Fibroblast of peridontal ligament (primary cell): ENCODE measurements at regions not wholly inside any gene's neighbourhood (a gene's known extent, or its start where the extent isn't known, plus 50 kb on each side); places are given as distances from the start of the nearest gene placed in this dataset.
"Not testable (repeated sequence)": the region's sequence is repeated elsewhere in the genome, so short reads cannot be mapped to it uniquely, and the experiment has no call there.

ENCODE experiments used
- DNase-seq: peaks from one replicate; pipeline ENCODE4 v3.0.0-alpha.2; 2010; ENCODE audit errors: extremely low read depth

- DNase-seq: no peak
Observed at GRCh38 chr6:85357651-85358050, 92.2 kb upstream of the NT5E start.

- not testable (repeated sequence) for DNase-seq
Observed at GRCh38 chr6:85356743-85357142, 93.1 kb upstream of the NT5E start.

DNA sequence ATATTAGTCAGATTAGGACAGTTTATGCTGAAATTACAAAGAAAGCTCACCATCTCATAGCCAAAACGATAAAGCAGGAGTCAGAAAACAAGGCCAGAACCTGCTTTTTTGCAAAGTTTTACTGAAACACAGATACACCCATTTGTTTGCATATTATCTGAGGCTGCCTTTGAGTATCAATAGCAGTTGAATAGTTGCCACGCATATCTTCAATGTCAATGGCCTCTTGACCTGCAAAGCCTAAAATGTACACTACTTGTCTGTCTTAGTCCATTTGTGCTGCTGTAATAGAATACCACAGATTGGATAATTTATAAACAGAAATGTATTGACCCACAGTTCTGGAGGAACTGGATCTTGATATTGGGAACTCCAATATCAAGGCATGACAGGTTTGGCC lies 94.1 kb upstream of the NT5E start:
- DNase-seq: no peak

DNA sequence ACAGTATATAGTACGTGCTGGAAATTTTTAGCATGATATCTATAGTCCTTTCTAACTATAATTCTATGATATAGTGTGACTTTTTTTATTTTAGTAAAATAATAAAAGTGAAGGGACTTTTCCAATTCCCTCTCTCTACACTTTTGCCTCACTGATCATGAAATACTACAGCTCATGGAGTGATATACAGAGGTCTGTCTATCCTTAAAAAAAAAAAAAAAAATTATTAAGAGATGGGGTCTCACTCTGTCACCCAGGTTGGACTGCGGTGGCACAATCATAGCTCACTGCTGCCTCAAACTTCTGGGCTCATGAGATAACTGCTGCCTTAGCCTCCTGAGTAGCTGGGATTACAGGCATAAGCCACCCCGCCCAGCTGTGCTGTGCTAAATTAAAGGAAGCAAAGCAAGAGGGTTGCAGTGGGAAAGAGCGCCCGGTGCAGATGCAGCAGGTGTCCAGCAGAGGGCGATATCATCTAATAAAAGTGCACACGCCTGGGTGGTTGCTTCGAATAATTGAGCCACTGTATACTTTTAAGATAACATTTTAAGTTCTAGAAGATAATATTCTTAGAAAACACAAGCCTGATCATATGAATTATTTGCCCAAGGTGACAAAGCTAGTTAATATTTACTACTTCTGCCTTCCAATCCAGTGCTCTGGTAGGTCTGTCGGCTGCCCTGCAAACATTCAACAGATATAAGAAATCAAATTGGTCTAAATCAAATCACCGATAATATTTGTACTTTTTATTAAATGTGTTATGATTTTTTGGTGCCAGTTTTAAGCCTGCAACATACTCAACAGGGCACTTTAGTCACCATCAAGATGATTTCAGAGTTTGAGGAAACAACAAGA lies 94.9 kb upstream of the NT5E start:
- DNase-seq: peak; percentile 90

GRCh38 chr6:85353012-85353411 lies 96.9 kb upstream of the NT5E start:
- no peak for DNase-seq

DNA sequence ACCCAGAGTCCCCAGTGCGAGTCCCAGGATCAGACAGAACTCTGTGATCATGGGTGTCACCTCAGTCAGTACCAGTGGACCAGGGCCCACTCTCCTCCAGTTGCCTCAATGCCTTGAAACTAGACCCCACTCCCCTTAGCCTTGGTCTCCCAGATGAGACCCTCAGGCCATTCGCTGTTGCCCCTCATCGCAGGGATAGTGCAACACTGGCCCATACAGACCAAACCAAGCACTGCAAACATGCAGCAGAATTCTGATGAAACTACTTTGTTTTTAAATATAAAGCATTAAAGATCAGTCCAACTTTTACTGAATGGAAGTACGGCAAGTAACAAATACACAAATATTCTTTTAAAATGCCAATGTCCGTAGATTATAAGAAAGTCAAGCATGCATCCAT lies 101.2 kb upstream of the NT5E start:
- DNase-seq: no peak

GRCh38 chr6:85347812-85348211 lies 102.1 kb upstream of the NT5E start:
- peak; percentile 74 for DNase-seq

GRCh38 chr6:85346196-85346595 lies 103.7 kb upstream of the NT5E start:
- no peak for DNase-seq

- no peak for DNase-seq
Observed at GRCh38 chr6:85344996-85345395, 104.9 kb upstream of the NT5E start.

DNA sequence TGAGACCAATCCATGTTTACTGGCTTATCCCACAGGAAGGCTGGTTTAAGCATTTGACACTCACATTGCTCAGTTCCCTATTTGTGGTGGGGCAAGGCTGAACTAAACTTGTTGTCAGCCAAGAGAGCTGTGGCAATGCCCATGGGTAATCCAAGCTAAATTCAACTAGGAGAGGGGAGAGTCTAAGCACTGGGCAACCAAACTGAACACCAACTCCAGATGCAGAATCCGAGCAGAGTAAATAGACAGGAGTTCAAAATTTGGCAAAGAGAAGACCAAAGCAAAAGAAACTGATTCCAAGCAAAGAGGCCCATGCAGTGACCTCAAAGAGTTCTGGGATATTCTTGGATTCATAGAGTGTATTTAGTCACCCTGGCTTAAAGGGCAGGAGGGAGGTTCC lies 106.5 kb upstream of the NT5E start:
- peak; percentile 45 for DNase-seq

- DNase-seq: no peak
Observed at GRCh38 chr6:85329196-85329595, 120.7 kb upstream of the NT5E start.

GRCh38 chr6:85325811-85326210 lies 124.1 kb upstream of the NT5E start:
- DNase-seq: not testable (repeated sequence)

DNA sequence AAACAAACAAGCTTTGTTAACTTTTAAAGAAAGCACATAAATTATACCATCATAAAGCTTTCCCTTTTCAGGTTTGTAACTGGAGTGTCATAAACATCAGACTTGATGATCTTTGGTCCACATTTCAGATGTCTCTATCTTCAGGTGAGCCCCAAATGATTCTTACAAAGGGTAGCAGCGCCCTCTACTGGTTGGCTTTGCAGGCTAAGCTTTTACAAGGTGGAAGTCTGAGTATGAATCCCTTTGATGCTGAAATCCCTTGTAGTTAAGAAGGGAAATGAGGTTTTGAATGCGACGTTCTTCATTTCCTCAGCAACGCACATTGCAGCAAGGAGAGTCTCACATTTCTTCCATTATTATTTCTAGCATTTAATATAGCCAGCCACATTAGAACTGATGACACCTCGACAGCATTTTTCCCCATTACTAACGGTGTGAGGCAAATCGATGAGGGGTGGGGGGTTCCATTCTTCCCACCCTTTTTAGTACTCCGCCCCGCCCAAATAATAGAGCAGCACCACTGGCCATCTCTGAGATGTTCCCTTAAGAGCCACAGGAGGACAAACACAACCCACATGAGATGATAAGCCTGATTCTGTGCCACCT lies 126.3 kb upstream of the NT5E start:
- peak; percentile 79 for DNase-seq

DNA sequence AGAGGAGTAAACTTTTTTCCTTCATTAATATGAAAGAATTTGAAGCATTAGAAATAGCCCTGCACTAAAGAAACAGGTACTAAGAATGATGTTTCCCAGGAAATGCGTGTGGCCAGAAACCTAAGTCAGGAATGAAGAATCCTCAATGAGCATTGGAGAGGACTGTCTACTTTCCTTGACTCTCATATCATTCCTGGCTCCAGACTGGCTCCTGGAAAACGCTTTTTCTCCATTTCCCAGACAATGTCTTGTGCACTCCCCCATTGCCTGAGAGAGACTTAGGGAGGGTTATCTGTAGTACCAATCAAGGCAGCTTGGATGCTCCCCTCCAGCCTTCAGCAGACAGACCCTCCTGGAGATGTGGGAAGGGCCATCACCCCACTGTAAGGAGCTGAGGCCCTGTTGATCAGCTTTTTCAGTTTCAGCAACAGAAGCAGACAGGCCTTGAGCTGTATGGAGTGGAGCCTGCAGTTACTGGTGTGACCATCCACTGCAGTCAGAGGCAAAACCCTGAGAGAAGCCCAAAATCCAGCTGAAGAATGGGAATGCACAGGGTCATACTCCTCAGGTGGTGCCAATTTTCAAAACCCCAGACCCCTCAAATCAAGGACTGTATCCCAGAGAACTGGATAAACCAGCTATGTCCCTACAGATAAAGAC lies 127.3 kb upstream of the NT5E start:
- DNase-seq: no peak

DNA sequence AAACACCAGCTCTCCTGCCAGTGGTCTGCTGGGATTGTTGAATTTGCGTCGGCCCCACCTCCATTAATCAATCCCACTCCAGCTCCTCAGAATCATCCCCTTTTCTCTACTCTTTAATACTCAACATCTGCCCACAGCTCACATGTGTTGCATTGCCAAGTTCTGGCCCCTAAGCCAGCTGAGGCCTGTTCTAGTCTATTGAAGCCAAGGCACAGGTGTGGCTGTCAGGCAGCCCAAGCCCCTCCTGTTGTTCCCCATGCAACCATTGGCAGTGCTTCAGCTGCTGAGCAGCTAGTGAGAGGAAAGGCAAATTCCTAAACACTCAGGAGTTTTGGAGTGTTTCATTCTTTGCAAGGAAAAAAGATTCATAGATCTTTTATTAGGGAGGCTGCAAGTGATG lies 128.0 kb upstream of the NT5E start:
- no peak for DNase-seq

GRCh38 chr6:85314586-85314985 lies 135.3 kb upstream of the NT5E start:
- DNase-seq: no peak

DNA sequence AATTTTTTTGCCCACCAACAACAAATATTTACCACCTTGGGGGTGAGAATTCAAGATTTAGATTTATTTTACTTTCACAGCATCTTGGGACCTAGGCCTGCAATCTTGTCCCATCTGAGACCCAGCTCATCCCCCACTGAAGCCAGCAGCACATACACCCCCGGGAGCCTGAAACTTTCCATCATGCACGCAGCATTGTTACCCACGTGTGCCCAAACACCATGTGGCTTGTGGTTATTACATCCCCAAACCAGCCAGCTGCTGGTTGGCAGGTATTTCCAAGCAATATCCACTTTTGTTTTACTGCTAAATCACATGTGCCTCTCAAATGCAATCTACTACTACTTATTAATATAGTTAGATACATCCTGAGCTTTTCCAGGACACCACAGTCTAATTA lies 149.3 kb upstream of the NT5E start:
- DNase-seq: no peak

DNA sequence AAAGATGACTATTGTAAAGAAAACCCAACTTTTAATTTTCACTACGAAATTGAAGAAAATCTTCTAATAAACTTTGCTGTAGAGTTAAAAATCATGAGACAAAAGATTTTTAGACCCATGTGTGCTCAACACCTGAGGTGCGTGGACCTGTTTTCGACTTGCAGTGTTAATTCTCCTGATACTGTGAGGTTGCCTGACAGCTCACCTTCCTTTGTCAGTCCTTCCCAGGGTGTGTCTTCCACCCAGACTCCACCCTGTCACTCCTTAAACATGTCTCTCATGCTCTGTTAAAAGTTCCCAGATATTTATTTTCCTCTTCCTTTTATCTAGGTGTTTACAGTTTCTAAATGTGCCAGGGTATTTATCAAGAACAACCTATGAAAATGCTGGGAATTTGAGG lies 151.3 kb upstream of the NT5E start:
- no peak for DNase-seq

DNA sequence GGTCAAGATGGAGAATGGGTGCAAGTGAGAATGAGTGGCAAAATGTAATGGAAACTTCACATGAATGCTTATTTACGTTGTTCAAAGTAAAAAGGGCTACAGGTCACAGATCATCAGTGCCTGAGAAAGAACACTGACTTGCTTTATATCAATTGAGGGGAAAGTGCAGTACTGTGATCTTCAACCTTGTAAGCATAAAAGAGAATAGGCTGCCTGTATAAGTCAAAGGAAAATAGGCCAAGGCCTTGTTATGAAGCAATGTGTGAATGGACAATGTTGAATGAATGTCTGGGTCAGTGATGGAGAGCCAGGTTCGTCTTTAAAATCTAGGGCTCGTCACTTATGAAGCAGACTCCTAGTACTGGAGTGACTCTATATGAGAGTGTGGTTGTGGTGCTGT lies 158.6 kb upstream of the NT5E start:
- no peak for DNase-seq

GRCh38 chr6:85287654-85288053 lies 162.2 kb upstream of the NT5E start:
- DNase-seq: no peak

DNA sequence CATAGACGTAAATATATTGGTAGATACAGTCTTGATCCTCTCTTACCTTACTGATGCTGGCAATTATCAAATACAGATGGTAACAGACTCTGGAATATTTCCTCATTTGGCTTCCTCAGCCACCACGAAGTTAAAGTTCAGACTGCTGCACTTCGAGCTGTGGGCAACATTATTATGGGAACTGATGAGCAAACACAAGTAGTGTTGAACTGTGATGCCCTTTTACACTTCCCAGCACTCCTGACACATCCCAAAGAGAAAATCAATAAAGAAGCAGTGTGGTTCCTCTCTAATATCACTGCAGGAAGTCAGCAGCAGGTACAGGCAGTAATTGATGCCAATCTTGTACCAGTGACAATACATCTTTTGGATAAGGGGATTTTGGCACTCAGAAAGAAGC lies 162.7 kb upstream of the NT5E start:
- DNase-seq: no peak

DNA sequence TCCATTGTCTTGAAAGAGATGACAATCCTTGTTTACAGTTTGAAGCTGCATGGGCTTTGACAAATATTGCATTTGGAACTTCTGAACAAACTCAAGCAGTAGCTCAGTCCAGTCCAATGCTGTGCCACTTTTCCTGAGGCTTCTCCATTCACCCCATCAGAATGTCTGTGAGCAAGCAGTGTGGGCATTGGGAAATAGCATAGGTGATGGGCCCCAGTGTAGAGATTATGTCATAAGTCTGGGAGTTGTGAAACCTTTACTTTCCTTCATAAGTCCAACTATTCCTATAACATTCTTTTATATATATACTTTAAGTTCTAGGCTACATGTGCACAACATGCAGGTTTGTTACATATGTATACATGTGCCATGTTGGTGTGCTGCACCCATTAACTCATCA lies 163.4 kb upstream of the NT5E start:
- DNase-seq: not testable (repeated sequence)

DNA sequence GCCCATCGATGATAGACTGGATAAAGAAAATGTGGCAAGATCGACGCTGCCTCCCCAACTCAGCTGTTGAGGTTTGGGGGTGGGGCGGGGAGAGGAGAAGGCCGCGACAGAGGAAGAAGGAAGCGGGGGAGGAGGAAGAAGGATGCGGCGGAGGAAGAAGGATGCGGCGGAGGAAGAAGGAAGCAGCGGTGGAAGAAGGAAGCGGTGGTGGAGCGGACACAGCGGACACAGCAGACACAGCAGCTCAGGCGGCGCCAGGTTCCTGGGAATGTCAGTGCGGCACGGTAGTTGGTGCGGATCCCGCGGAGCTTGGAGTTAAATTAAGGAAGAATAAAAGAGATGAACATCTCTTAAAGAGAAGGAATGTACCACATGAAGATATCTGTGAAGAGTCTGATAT lies 163.9 kb upstream of the NT5E start:
- no peak for DNase-seq
